Hematopoietic multipotent progenitor cell (in vitro differentiated cells): ENCODE measurements at regions not wholly inside any gene's neighbourhood (a gene's known extent, or its start where the extent isn't known, plus 50 kb on each side); places are given as distances from the start of the nearest gene placed in this dataset.

Source experiments
- DNase-seq, 3 donors: peaks; one replicate each; pipeline ENCODE4 v3.0.0-alpha.2; 2011 to 2015; ENCODE audit warnings: low read depth in 2 of 3, low spot score in 2 of 3

GRCh38 chr13:83940742-83941141 is 58.5 kb upstream of the SLITRK1 start:
- DNase-seq, result no peak

GRCh38 chr13:83937579-83937978 is 55.3 kb upstream of the SLITRK1 start:
- no peak for DNase-seq

- no peak for DNase-seq
These were observed 53.3 kb upstream of the SLITRK1 start for GRCh38 chr13:83935566-83935965.
